Fibroblast of the aortic adventitia (primary cell): ENCODE measurements at regions not wholly inside any gene's neighbourhood (a gene's known extent, or its start where the extent isn't known, plus 50 kb on each side); places are given as distances from the start of the nearest gene placed in this dataset.
"Not testable (repeated sequence)": the region's sequence is repeated elsewhere in the genome, so short reads cannot be mapped to it uniquely, and the experiment has no call there.

Source experiments
- DNase-seq: peaks from one replicate; pipeline ENCODE4 v3.0.0-alpha.2; 2010; ENCODE audit warnings: low read depth
- H3K4me3 ChIP-seq: 2 replicates; pipeline ENCODE4 v1.5.1; 2011; ENCODE audit warnings: low read depth, mild to moderate bottlenecking, control low read depth, low read length, moderate library complexity
- CTCF ChIP-seq: IDR thresholded peaks from 2 replicates; pipeline ENCODE4 v1.5.1; 2011; ENCODE audit warnings: mild to moderate bottlenecking, low read length, control low read depth, inconsistent platforms; ENCODE audit not compliant: insufficient read depth

GRCh38 chr1:112841825-112842224 is 114.2 kb downstream of the SLC16A1 start:
- TF ChIP-seq CTCF = no peak

GRCh38 chr1:112840631-112841624 is 115.1 kb downstream of the SLC16A1 start:
- no peak for TF ChIP-seq CTCF
- DNase-seq = no peak
- H3K4me3 ChIP-seq = no peak overlapping the region

More at GRCh38 chr1:112841825-112842224, 114.2 kb downstream of the SLC16A1 start:
- H3K4me3 ChIP-seq = no peak overlapping the region
- no peak for DNase-seq

GRCh38 chr1:112836642-112837041 is 119.4 kb downstream of the SLC16A1 start:
- H3K4me3 ChIP-seq = no peak overlapping the region
- DNase-seq = no peak
- no peak for TF ChIP-seq CTCF

DNA sequence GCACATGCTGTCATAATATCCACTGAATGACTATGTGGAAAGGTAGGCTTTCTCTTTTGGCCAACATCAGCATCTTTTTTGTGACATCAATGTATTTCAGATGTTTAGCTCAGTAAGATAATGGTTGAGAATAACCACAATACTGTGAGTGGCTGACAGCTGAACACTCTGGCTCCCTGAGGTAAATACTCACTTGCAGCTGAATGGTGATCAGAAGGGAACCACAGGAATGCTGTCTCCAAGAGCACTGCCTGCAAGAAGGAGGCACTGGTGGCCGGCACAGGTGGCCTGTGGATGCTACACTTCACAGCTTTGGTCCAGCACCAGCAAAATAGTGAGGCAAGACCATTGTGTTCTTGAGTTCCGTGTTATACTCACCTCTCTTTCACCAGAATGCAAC is 118.7 kb upstream of the PPM1J start:
- DNase-seq = no peak
- no peak overlapping the region for H3K4me3 ChIP-seq
- TF ChIP-seq CTCF = no peak

GRCh38 chr1:112832259-112832658 is 117.1 kb upstream of the PPM1J start:
- H3K4me3 ChIP-seq, DNase-seq: not testable (repeated sequence)

DNA sequence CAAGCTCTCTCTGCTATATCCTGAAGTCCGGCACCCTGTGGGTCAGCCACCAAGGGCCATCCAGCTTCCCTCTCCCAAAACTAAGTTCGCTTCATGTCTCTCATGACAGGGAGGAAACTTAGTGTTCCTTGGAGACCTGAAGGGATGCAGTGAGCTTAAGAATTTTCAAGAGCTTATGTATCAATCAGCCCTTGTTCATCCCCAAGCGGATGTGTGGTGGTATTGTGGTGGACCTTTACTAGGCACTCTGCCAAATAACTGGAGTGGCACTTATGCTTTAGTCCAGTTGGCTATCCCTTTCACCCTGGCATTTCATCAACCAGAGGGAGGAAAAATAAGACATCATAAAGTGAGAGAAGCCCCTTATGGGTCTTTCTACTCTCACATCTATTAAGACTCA is 114.6 kb upstream of the PPM1J start:
- not testable (repeated sequence) for H3K4me3 ChIP-seq, DNase-seq

DNA sequence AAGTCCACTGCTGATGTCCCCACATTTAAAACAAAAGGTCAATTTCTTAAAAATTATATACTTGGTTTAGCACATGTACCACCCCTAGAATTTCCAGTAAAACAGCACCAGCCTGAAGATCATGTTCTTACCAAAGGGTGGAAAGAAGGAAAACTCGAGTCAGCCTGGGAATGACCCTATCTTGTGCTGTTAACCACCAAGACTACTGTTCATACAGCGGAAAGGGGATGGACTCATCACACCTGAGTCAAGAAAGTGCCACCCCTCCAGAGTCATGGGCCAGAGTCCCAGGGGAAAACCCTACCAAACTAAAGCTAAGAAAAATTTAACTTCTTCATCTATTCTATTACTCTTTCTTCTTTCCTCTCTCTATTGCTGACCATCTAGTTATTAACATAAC is 113.6 kb upstream of the PPM1J start:
- no peak for TF ChIP-seq CTCF

DNA sequence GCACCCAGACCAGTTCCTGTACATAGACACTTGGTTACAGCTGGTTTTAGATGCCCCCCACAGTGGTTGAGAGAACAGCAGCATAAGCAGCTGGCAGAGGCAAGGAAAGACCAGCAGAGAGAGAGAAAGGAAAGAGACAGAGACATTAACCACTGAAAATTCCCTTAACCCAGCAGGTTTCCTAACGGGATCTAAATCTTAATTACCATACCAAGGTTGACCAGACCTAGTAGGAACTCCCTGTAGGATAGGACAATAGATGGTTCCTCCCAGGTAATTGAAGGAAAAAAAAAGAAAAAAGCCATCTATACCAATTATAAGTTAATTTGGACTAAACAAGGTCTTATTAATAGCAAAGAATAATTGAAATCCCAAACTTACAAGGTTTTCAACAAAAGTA is 112.3 kb upstream of the PPM1J start:
- DNase-seq, H3K4me3 ChIP-seq: not testable (repeated sequence)

More for the DNA sequence above, 113.6 kb upstream of the PPM1J start:
- H3K4me3 ChIP-seq = no peak overlapping the region
- no peak for DNase-seq
